ENCODE measurements at regions not wholly inside any gene's neighbourhood (a gene's known extent, or its start where the extent isn't known, plus 50 kb on each side); places are given as distances from the start of the nearest gene placed in this dataset.

GRCh38 chr3:139838269-139838957 is 96.6 kb upstream of the CLSTN2 start:
- DNase-seq (ENCODE audit: low read depth) = no peak
- H3K4me3 ChIP-seq (ENCODE audit: low read depth, low read length) = no peak overlapping the region
- TF ChIP-seq CTCF (IDR thresholded peaks at IDR 0.05; ENCODE audit: insufficient read depth, low read depth, low read length, missing control alignments) = no peak

- TF ChIP-seq CTCF (IDR thresholded peaks at IDR 0.05; ENCODE audit: insufficient read depth, low read depth, low read length, missing control alignments) = no peak
- no peak overlapping the region for H3K4me3 ChIP-seq (ENCODE audit: low read depth, low read length)
- no peak for DNase-seq (ENCODE audit: low read depth)
Measured at GRCh38 chr3:139836698-139837464, 98.1 kb upstream of the CLSTN2 start.

- DNase-seq (ENCODE audit: low read depth) = no peak
- no peak for TF ChIP-seq CTCF (IDR thresholded peaks at IDR 0.05; ENCODE audit: insufficient read depth, low read depth, low read length, missing control alignments)
- H3K4me3 ChIP-seq (ENCODE audit: low read depth, low read length) = no peak overlapping the region
Measured at GRCh38 chr3:139835830-139836683, 98.9 kb upstream of the CLSTN2 start.

- DNase-seq (ENCODE audit: low read depth) = no peak
- H3K4me3 ChIP-seq (ENCODE audit: low read depth, low read length) = no peak overlapping the region
- no peak for TF ChIP-seq CTCF (IDR thresholded peaks at IDR 0.05; ENCODE audit: insufficient read depth, low read depth, low read length, missing control alignments)
Measured at GRCh38 chr3:139832998-139833397, 102.0 kb upstream of the CLSTN2 start.

- no peak overlapping the region for H3K4me3 ChIP-seq (ENCODE audit: low read depth, low read length)
- no peak for DNase-seq (ENCODE audit: low read depth)
- TF ChIP-seq CTCF (IDR thresholded peaks at IDR 0.05; ENCODE audit: insufficient read depth, low read depth, low read length, missing control alignments) = no peak
Measured at GRCh38 chr3:139830817-139831216, 104.2 kb upstream of the CLSTN2 start.

GRCh38 chr3:139827833-139828232 is 107.2 kb upstream of the CLSTN2 start:
- H3K4me3 ChIP-seq (ENCODE audit: low read depth, low read length) = no peak overlapping the region
- no peak for TF ChIP-seq CTCF (IDR thresholded peaks at IDR 0.05; ENCODE audit: insufficient read depth, low read depth, low read length, missing control alignments)
- no peak for DNase-seq (ENCODE audit: low read depth)
